ENCODE measurements at regions not wholly inside any gene's neighbourhood (a gene's known extent, or its start where the extent isn't known, plus 50 kb on each side); places are given as distances from the start of the nearest gene placed in this dataset.
A peak's percentile ranks its signal among the peaks of the same experiment; 100 is the strongest.

DNA sequence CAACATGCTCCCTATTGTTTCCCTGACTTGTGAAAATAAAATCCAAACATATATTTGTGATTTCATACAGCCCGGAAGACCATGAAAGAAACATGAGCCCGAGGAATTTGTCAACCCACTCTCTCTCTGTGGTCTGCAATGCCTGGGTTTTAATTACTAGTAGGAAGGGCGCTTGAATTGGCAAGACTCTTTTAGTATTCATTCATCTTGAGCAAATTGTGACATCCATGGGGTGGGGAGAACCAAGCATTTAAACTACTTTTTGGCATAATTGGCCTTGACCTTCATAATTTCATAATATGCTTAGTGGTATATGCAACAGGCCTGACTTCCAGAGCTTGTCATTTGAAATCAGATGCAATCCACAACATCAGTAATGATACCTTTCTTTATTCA, 142.4 kb upstream of the BMPER start:
- TF ChIP-seq, protein P1, sequence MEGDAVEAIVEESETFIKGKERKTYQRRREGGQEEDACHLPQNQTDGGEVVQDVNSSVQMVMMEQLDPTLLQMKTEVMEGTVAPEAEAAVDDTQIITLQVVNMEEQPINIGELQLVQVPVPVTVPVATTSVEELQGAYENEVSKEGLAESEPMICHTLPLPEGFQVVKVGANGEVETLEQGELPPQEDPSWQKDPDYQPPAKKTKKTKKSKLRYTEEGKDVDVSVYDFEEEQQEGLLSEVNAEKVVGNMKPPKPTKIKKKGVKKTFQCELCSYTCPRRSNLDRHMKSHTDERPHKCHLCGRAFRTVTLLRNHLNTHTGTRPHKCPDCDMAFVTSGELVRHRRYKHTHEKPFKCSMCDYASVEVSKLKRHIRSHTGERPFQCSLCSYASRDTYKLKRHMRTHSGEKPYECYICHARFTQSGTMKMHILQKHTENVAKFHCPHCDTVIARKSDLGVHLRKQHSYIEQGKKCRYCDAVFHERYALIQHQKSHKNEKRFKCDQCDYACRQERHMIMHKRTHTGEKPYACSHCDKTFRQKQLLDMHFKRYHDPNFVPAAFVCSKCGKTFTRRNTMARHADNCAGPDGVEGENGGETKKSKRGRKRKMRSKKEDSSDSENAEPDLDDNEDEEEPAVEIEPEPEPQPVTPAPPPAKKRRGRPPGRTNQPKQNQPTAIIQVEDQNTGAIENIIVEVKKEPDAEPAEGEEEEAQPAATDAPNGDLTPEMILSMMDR (IDR thresholded peaks at IDR 0.05; ENCODE audit: low read depth, low read length), result no peak
- no peak overlapping the region for H3K4me3 ChIP-seq (ENCODE audit: low read depth, low read length)
- in situ Hi-C loops (cut with HindIII; ENCODE audit: low sequenced_read_pairs), result no loop called here
- no peak for DNase-seq (ENCODE audit: low read depth, low spot score)

DNA sequence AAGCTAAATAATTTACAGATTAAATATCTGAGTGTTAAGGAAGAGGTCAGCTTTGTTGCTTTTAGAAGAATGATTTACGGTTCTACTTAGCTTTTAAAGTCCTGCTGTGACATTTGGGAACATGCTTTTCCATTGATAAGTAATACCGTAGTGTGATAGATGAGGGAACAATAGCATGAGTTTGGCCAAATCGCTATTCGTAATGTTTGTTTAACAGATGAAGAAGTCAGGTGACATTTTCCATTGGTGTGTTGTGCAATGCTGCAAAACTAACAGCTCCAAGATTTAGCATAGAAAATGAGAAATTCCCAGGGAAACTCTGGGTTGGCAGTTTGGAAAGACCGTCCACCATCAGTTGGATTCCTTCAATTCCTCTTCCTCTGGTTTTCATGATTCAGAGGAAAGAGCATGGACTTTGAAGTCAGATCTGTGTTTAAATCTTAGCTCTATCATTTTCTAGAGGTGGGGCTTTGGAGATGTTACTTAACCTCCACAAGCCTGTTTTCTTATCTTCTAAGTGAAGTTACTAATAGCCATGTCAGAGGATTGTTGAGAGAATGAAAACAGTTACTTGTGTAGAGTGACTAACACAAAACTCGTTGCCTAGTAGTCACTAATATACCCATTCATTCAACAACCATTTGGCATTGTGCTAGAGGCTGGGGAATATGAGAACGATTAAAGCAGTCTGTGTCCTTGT, 140.4 kb upstream of the BMPER start:
- TF ChIP-seq, protein P1 (IDR thresholded peaks at IDR 0.05; ENCODE audit: low read depth, low read length), result no peak
- in situ Hi-C loops (cut with HindIII; ENCODE audit: low sequenced_read_pairs), result no loop called here
- no peak overlapping the region for H3K4me3 ChIP-seq (ENCODE audit: low read depth, low read length)
- peak; percentile 68 for DNase-seq (ENCODE audit: low read depth, low spot score)

DNA sequence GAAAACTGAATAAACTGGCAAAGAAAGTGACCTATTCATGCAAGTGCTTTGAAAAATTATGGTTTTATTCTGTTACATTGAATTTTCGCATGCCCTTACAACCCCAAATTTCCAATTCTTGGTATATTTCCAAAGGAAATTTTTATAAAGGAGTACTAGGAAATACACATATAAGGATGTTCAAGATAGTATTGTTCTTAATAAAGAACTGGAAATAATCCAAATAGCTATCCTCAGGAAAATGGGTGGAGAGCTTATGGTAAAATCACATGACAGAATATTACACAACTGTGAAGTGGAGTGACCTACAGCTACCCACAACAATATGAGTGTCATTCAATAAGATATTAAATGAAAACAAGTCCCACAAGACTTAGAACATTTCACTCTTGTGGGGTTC, 138.9 kb upstream of the BMPER start:
- in situ Hi-C loops (cut with HindIII; ENCODE audit: low sequenced_read_pairs), result no loop called here
- no peak for DNase-seq (ENCODE audit: low read depth, low spot score)
- no peak overlapping the region for H3K4me3 ChIP-seq (ENCODE audit: low read depth, low read length)
- TF ChIP-seq, protein P1 (IDR thresholded peaks at IDR 0.05; ENCODE audit: low read depth, low read length), result no peak

DNA sequence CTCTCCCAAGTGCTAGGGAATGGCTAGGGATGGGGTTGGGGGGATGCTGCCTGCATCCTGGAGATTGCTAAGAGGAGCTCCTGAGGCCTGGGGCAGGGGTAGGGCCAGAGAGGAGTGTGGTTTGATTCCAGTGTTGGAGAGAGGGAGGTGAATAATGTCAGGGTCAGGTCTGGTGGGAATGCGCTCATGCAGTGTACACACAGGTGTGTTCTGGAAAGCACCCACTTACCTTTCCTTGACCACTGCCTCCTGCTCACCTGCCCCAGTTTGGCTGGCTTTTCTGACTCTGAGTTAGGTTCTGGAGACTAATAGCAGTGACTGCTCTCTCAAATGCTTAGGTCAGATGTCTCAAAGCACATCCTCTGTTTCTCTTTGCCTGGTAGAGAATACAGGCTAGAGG, 135.4 kb upstream of the BMPER start:
- TF ChIP-seq, protein P1 (IDR thresholded peaks at IDR 0.05; ENCODE audit: low read depth, low read length), result no peak
- in situ Hi-C loops (cut with HindIII; ENCODE audit: low sequenced_read_pairs), result no loop called here

DNA sequence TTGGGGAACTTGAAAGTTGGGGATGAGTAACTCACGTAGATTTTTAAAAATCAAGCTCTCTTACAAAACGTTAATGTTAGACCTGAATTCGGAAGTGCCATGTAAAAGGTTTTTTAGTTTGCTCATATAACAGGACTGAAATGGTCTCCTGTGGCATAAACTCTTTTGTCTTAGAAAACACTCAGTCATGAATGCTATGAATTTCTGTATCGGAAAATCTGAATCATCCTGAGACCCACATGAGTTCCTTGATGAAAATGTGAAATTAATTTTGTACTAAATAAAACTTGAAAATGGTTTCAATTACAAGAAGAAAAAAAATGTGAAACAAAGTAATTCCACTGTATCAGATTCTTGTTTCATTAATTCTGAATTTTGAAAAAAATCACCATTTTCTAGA, 134.8 kb upstream of the BMPER start:
- TF ChIP-seq, protein P1 (IDR thresholded peaks at IDR 0.05; ENCODE audit: low read depth, low read length), result no peak
- H3K4me3 ChIP-seq (ENCODE audit: low read depth, low read length), result no peak overlapping the region
- no peak for DNase-seq (ENCODE audit: low read depth, low spot score)
- in situ Hi-C loops (cut with HindIII; ENCODE audit: low sequenced_read_pairs), result no loop called here

More for the DNA sequence above, 135.4 kb upstream of the BMPER start:
- no peak for DNase-seq (ENCODE audit: low read depth, low spot score)
- no peak overlapping the region for H3K4me3 ChIP-seq (ENCODE audit: low read depth, low read length)

DNA sequence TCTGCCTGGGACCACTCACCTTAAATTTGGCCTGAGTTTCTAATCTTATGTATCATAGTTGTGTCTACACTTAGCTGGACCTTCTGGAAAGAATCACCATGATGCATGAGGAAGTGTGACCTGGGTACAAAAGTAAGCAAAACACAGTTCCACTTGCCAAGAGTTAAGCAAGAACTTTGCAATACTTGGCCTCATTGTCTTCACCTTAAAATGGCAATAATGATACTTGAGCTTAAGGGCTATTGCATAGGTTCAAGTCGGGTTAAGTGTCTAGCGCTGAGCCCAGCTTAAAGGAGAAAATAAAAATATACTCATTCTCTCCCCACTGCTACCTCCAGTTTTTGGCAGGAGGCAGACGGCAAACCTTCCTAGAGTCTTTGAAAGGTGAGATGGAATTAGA, 133.9 kb upstream of the BMPER start:
- in situ Hi-C loops (cut with HindIII; ENCODE audit: low sequenced_read_pairs), result no loop called here
- TF ChIP-seq, protein P1 (IDR thresholded peaks at IDR 0.05; ENCODE audit: low read depth, low read length), result no peak
- no peak overlapping the region for H3K4me3 ChIP-seq (ENCODE audit: low read depth, low read length)
- no peak for DNase-seq (ENCODE audit: low read depth, low spot score)

Measured in astrocyte of the spinal cord (primary cell).